Mammary epithelial cell (primary cell): ENCODE measurements at regions not wholly inside any gene's neighbourhood (a gene's known extent, or its start where the extent isn't known, plus 50 kb on each side); places are given as distances from the start of the nearest gene placed in this dataset.
"Not testable (repeated sequence)": the region's sequence is repeated elsewhere in the genome, so short reads cannot be mapped to it uniquely, and the experiment has no call there.

Source experiments
- CTCF ChIP-seq, 2 donors: IDR thresholded peaks in 1 of 2; conservative IDR thresholded peaks in 1 of 2; 2 replicates each; pipeline ENCODE4 v1.5.1; 2011 to 2012; ENCODE audit warnings: inconsistent platforms in 2 of 2, low read length in 2 of 2, mild to moderate bottlenecking in 2 of 2, control low read depth in 1 of 2, low read depth in 1 of 2; ENCODE audit not compliant: insufficient read depth in 1 of 2; ENCODE audit errors: extremely low read depth in 1 of 2
- EZH2 ChIP-seq: IDR thresholded peaks from 2 replicates; pipeline ENCODE4 v1.6.1; 2012; ENCODE audit warnings: low read length, inconsistent platforms, borderline replicate concordance

GRCh38 chr16:16488919-16489318, 110.0 kb downstream of the NPIPA7 start:
- TF ChIP-seq CTCF (conservative IDR thresholded peaks at IDR 0.05 in 1 of 2, IDR thresholded peaks at IDR 0.05 in 1 of 2; ENCODE audit: extremely low read depth in 1 of 2, insufficient read depth in 1 of 2, low read depth in 1 of 2, low read length in 2 of 2); EZH2: not testable (repeated sequence)
